RKO (cell line): ENCODE measurements at regions not wholly inside any gene's neighbourhood (a gene's known extent, or its start where the extent isn't known, plus 50 kb on each side); places are given as distances from the start of the nearest gene placed in this dataset.
"Not testable (repeated sequence)": the region's sequence is repeated elsewhere in the genome, so short reads cannot be mapped to it uniquely, and the experiment has no call there.

Source experiments
- DNase-seq: peaks from one replicate; pipeline ENCODE4 v3.0.0-alpha.2; 2016; ENCODE audit warnings: low spot score

GRCh38 chr1:61028136-61028535, 54.2 kb upstream of the NFIA start:
- no peak for DNase-seq

DNA sequence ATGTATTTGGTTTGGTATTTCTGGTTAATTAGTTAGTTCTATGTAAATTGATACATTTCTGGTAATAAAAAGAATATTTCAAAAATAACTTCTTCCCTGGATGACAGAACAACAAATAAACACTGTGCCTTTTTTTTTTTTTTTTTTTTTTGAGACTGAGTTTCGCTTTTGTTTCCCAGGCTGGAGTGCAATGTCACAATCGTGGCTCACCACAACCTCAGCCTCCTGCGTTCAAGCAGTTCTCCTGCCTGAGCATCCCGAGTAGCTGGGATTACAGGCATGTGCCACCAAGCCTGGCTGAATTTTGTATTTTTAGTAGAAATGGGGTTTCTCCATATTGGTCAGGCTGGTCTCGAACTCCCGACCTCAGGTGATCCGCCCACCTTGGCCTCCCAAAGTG, 64.3 kb upstream of the NFIA start:
- DNase-seq = not testable (repeated sequence)

- DNase-seq = no peak
These were observed 64.7 kb upstream of the NFIA start for GRCh38 chr1:61017651-61018050.

DNA sequence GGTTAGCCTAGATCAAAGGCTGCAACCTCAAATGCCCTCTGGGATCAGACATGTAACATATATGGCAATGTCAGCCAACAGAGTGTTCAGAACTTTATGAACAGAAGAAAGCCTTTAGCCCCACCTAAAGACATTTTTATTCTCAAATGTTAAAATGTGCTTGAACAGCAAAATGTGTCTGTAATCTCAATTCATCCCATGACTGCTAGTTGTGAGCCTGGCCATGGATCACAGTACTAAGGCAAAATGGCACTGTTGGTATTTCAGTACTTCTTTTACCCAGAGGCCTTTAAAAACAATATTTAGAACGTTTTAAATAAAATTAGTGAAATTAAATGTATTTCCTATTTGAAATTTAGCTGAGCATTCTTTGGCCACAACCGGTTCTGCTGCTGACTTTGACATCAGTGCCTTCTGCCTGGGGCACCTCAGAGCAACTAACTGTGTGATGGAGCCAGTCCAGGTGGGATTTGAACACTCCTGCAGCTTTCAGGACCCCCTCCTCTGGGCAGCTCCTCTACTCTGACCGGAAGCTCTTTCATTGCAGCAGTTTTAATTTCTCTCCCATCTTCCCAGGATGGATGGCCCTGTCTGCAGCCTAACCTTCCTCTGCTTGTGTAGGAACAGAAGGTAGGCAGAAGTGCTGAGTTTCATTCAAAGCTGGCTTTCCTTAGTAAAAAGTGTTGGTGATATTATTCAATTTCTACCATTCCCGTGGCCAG, 68.3 kb upstream of the NFIA start:
- no peak for DNase-seq

DNA sequence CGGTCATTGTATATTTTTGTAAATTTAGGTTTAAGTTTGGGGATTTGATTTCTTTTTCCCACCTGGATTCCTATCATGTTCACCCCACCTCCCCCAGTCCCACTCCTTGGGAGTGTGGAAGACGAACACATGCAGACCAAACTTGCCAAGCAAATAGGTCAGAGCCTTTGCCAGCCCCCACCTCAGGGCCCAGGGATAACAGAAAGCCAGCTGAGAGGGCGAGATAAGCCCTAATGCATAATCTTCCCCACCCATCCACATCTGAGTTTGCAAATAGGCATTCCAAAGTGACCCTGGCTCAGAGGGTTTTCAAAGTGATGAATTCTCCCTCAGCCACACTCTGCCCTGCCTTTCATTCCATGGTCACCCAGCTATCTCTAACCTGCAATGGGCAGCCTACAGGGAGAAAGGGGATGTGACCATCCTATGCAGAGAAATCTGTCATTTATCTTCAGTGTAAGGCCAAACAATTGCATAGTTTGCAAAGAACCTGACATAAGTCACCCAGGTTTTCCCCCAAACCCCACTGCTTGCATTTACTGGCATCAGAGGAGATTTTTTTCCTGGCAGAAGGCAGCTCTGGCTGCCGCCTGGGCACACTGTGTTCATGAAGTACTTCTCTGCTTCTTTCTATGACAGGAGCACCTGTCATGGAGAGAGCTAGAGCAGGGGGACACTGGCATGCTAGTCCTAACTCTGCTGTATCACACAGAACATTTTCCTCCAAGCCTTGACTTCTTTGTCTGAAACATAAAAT, 69.0 kb upstream of the NFIA start:
- DNase-seq = no peak

DNA sequence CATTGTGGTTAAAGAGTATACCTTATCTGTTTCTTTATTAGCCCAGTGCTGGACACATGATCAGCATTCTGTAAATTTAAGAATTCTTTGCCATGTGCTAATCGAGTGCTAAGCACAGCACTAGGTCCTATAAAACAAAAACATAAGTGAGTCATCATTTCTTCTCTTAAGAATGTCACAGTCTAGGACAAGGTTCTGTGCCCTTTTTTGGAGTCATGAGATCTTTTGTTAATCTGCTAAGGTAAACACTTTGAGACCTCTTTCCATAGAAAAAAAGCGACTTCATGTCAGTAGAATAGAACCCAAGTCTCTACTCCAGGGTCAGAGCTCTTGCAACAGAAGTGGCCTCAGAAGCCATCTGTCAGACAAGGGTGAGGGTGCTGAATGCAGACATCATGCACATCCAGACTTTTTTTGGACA, 70.0 kb upstream of the NFIA start:
- DNase-seq = no peak

- no peak for DNase-seq
These were observed 70.6 kb upstream of the NFIA start for GRCh38 chr1:61011561-61012263.

DNA sequence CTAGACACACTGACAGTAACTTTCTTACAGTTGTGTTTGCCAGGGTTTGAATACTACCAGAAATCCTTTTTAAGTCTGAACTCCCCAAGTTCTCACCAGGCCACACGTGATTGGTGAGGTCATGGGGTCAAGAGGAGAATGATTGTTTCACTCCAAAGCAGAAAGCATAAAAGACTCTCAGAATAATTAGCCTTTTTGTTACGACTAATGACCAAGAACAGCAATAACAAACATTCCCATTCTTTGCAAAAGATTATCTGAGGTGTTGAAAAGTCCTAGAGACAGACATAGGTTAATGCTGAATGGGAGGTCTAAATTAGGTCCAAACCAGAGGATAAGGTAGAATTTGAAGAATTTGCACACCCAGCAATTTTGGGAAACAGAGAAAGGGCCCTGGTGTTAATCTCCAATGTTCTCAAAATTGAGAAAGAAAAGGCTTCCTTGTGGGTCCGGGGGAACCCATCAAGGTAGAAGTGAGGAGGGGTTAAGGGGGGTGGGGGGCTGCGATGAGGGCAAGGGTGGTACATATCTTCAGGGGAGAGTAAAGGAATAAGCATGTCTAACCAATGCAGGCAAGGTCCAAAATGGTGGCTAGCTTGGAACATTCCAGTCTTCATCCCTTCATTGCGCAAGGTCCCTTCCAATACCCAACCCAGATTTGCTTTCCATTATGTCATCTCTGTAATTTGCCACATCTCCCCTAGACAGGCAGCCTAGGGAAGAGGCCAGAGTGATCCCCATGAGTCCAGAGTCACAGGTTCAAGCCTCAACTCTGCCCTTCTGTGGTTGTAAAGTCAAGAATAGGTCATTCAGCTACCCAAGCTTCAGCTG, 74.6 kb upstream of the NFIA start:
- no peak for DNase-seq

DNA sequence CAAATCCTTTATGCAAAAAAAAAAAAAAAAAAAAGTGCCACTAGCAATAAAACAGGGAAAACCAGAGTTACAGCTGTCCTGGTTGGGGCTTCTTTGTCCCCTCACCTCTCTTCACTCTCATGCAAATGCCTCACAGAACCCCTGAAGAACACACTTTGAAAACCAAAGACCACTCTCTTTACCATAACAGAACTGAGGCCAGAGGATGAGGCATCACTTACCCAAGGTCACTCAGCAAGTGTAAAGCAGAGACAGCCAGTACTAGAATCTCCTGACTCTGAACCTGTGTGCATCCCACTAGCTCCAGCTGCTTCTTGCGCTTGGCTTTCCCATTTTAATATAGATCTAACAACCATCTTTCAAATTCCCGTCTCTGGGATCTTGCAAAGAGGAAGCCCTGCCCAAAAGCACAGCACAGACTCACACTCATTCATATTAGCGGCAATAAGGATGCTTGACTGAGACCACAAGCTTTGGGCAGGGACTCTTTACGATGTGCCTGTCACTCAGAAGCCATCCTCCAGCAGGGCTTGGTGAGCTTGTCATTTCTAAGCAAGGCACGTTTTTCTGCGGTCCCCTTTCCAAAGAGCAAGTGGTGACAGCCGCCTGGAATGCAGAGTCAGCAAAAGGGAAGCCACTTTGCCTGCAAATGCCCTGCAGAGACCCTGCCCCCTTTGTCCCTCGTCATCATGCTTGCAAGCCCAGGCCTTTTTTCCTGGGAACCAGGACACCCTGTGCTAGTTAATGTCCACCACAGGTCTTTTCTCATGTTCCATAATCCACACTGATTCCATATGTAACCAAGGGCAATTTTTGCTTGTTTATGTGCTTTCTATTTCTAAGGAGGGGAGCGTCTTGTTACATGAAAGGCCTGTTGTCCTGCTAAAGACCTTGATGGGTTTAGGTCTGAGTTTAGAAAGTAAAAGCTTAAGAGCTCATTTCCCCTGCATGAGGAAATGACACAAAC, 76.5 kb upstream of the NFIA start:
- no peak for DNase-seq

GRCh38 chr1:61004262-61005003, 77.9 kb upstream of the NFIA start:
- no peak for DNase-seq

- no peak for DNase-seq
These were observed 82.0 kb upstream of the NFIA start for GRCh38 chr1:61000327-61000726.

DNA sequence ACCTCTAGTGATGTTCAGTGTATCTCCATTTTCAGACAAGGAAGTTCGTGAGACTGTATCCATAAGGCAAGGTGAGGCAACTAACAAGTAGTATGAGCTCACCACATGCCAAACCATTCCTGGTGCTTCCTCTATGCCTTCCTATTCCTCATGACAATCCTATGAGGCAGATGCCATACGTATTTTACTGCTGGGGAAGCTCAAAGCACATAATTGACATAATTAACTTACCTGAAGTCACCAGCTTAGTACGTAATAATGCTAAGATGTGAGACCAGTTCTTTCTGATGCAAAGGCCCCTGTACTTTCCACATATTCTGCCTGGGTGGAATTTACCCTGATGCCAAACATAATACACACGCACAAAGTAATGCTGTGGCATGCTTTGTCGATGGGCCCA, 83.6 kb upstream of the NFIA start:
- no peak for DNase-seq

- DNase-seq = no peak
These were observed 87.4 kb upstream of the NFIA start for GRCh38 chr1:60994828-60995492.

DNA sequence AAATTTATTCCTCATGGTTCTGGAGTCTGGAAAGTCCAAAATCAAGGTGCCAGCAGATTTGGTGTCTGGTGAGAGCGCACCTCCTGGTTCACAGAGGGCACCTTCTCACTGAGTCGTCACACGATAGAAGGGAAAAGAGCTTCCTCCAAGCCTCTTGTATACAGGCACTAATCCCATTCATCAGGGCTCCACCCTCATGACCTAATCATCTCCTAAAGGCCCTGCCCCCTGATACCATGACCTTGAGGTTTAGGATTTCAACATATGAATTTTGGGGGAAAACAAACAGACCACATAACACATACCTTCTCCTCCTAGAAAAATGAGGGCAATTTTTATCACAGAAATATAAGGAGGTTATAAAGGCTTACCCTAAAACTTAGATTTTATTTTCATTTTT, 88.0 kb upstream of the NFIA start:
- no peak for DNase-seq

- no peak for DNase-seq
These were observed 90.2 kb upstream of the NFIA start for GRCh38 chr1:60992165-60992564.

GRCh38 chr1:60990714-60991090, 91.7 kb upstream of the NFIA start:
- no peak for DNase-seq

- no peak for DNase-seq
These were observed 92.3 kb upstream of the NFIA start for GRCh38 chr1:60989749-60990713.

- DNase-seq = no peak
These were observed 93.5 kb upstream of the NFIA start for GRCh38 chr1:60988891-60989290.

DNA sequence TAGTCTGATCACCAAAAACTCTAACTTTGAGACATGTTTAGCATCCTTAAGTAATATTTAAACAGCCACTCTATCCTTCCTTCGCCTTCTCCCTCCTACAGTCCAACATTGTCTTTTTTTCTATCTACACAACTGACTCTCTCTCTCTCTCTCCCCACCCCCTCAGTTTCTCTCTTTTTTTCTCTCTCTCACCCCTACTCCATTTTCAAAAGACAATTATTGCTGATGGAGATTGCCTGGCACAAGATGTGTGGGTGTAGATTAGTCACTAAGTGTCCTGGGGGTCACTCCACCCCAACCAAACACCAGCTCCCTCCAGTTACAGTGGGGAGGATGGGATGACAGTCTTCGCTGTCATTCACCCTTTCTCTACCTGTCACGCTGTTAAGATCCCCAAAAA, 94.5 kb upstream of the NFIA start:
- DNase-seq = no peak
